ENCODE measurements at regions not wholly inside any gene's neighbourhood (a gene's known extent, or its start where the extent isn't known, plus 50 kb on each side); places are given as distances from the start of the nearest gene placed in this dataset.

DNA sequence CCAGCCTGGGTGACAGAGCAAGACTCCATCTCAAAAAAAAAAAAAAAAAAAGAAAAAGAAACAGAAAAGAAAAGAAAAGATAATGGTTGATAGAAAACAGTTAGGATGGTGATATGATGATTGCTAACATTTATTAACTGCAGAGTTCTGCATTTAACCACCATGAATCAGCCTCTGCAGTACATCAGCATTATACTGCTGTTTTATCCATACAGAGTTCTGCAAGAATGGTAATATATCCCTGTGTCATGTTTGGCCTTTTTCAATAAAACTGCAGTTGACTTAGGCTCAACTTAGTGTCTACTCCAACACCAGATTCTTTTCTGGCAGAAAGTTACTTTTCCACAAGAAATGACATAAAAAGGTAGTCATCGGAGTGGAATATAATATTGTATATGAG lies 62.6 kb downstream of the DUSP6 start:
- TF ChIP-seq, protein P1, sequence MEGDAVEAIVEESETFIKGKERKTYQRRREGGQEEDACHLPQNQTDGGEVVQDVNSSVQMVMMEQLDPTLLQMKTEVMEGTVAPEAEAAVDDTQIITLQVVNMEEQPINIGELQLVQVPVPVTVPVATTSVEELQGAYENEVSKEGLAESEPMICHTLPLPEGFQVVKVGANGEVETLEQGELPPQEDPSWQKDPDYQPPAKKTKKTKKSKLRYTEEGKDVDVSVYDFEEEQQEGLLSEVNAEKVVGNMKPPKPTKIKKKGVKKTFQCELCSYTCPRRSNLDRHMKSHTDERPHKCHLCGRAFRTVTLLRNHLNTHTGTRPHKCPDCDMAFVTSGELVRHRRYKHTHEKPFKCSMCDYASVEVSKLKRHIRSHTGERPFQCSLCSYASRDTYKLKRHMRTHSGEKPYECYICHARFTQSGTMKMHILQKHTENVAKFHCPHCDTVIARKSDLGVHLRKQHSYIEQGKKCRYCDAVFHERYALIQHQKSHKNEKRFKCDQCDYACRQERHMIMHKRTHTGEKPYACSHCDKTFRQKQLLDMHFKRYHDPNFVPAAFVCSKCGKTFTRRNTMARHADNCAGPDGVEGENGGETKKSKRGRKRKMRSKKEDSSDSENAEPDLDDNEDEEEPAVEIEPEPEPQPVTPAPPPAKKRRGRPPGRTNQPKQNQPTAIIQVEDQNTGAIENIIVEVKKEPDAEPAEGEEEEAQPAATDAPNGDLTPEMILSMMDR (IDR thresholded peaks at IDR 0.05; ENCODE audit: extremely low read depth, missing control alignments) = no peak
- DNase-seq (ENCODE audit: low spot score) = no peak

DNA sequence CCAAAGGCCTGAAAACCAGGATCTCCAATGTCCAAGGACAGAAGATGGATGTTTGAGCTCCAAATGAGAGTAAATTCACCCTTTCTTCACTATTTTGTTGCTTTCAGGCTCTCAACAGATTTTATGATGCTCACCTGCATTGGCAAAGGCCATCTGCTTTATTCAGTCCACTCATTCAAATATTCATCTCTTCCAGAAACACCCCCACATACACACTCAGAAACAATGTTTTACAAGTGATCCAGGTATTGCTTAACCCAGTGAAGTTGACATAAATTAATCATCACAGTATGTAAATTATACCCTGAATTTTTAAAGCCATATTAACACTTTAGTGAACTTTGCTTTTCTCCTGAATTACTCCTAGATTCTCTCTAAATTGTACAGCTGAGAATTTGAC lies 63.3 kb downstream of the DUSP6 start:
- TF ChIP-seq, protein P1 (IDR thresholded peaks at IDR 0.05; ENCODE audit: extremely low read depth, missing control alignments) = no peak
- no peak for DNase-seq (ENCODE audit: low spot score)

DNA sequence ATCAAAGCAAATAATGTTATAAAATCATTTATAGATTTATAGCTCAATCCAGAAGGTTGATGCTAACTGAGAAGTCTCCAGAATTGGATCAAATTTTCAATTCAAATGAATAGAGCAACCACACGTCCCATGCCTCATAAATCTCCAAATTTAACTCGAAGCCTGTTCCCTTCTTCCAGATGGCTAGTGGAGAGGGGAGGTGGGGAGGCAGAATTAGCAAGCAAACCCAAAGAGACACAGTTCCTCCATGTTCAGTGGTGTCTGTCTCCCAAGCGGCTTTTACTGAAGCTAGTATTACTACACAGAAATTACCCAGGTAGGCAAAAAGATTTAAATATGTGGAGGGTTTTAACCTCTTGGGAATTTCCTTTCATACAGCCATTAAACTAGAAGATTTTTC lies 65.8 kb downstream of the DUSP6 start:
- no peak for DNase-seq (ENCODE audit: low spot score)
- TF ChIP-seq, protein P1 (IDR thresholded peaks at IDR 0.05; ENCODE audit: extremely low read depth, missing control alignments) = no peak

DNA sequence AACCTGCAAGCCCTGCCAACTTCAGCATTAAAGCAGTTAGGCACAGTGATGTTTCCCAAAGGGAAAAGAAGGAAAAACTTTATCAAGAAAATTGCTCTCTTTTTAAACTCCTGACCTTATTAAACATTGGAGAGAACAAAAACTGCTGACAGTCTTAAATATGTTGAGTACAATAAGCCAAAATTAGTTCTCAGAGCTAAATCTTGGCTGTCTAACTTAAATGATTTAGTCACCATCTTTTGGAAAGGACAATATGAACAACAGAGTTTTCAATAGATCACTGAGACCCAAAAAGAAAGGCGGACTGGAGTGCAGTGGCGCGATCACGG lies 70.8 kb downstream of the DUSP6 start:
- TF ChIP-seq, protein P1 (IDR thresholded peaks at IDR 0.05; ENCODE audit: extremely low read depth, missing control alignments) = no peak
- DNase-seq (ENCODE audit: low spot score) = no peak

DNA sequence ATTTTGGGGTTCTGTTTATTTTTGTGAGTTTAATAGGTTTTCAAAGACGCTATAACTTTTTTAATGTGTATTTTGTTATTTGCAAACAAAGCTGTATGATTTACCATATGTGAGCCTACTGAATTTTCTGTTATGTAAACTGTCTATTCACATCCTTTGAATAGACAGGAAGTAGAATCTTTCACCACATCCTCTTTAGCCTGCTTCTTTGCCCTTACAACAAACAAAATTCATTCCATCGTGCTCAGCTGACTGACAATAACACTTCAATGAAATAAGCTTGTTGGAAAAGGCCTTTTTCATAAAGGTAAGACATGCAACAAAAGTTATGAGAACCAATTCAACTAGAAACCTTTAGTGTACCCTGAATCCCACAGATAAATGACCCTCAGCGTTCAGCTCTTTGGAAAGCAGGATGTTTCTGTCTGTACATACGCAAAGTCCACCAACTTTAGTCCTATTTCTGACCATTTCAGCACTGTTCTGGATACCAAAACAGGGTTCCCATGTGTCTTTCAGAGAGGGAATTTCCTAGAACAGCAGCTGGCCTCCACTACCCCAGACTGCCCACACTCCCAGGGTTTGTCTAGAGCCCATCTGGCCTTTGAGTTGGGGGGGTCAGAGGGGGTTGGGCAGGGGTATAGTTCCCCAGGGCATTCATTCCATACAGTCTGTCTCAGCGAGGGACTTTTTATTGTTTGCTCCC lies 71.3 kb downstream of the DUSP6 start:
- DNase-seq (ENCODE audit: low spot score) = no peak
- TF ChIP-seq, protein P1 (IDR thresholded peaks at IDR 0.05; ENCODE audit: extremely low read depth, missing control alignments) = no peak

DNA sequence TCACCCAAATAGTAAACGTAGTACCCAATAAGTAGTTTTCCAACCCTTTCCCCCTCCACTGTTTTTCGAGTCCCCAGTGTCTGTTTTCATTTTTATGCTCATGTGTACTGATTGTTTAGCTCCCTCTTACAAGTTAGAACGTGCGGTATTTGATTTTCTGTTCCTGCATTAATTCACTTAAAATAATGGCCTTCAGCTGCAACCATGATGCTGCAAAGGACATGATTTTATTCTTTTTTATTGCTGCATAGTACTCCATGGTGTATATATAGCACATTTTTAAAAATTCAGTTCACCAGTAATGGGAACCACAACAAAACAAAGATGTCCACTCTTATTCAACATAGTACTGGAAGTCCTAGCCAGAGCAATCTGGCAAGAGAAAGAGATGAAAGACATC lies 72.8 kb downstream of the DUSP6 start:
- TF ChIP-seq, protein P1 (IDR thresholded peaks at IDR 0.05; ENCODE audit: extremely low read depth, missing control alignments) = no peak
- no peak for DNase-seq (ENCODE audit: low spot score)

DNA sequence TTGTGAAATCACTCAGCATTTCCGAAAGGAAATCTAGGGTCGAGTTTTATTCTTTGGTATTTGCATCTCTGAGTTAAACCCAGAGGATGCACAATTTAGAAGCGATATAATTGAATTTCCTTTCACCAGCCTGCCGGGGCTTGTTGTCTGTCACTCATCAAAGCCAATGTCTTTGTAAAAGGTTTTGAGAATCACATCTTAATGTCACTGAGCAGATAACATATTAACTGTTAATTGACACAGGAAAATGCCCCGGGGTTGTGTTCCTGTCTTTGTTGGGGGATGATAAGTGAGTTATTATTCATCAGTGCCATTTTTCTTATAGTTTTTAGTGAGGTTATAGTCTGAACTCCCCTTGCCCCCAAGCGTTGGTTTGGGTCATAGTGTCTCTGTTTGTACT lies 73.4 kb downstream of the DUSP6 start:
- TF ChIP-seq, protein P1 (IDR thresholded peaks at IDR 0.05; ENCODE audit: extremely low read depth, missing control alignments) = no peak
- no peak for DNase-seq (ENCODE audit: low spot score)

All from GM20000 (cell line).